Fibroblast of lung (primary cell): ENCODE measurements at regions not wholly inside any gene's neighbourhood (a gene's known extent, or its start where the extent isn't known, plus 50 kb on each side); places are given as distances from the start of the nearest gene placed in this dataset.
A peak's percentile ranks its signal among the peaks of the same experiment; 100 is the strongest.

Source experiments
- DNase-seq, 2 donors: peaks; one replicate each; pipeline versions ENCODE4 v3.0.0 to v3.0.0-alpha.2; 2010; ENCODE audit warnings: low read depth in 2 of 2
- H2AFZ ChIP-seq: 2 replicates; pipeline ENCODE4 v1.5.1; 2012; ENCODE audit warnings: low read length, control low read depth, inconsistent platforms
- H3K27ac ChIP-seq: 2 replicates; pipeline ENCODE4 v1.5.1; 2011; ENCODE audit warnings: low read length, control low read depth; ENCODE audit not compliant: insufficient read depth
- H3K27me3 ChIP-seq: 2 replicates; pipeline ENCODE4 v1.5.1; 2011; ENCODE audit warnings: mild to moderate bottlenecking, low read length; ENCODE audit not compliant: control insufficient read depth, insufficient read depth
- H3K36me3 ChIP-seq: 2 replicates; pipeline ENCODE4 v1.5.1; 2011; ENCODE audit warnings: low read length; ENCODE audit not compliant: control insufficient read depth, insufficient read depth
- H3K4me1 ChIP-seq: 2 replicates; pipeline ENCODE4 v1.5.1; 2011; ENCODE audit warnings: low read length; ENCODE audit not compliant: control insufficient read depth, insufficient read depth; ENCODE audit errors: extremely low read depth
- H3K4me2 ChIP-seq: 2 replicates; pipeline ENCODE4 v1.5.1; 2011; ENCODE audit warnings: low read length, control low read depth; ENCODE audit not compliant: insufficient read depth; ENCODE audit errors: extremely low read depth
- H3K4me3 ChIP-seq, 4 experiments: fragments of 200-600 bp in 1 of 4; sonication (generic) in 1 of 4; replicated peaks in 1 of 4; 2 replicates each; pipeline ENCODE4 v1.5.1; 2011 to 2016; ENCODE audit warnings: low read length in 4 of 4, low read depth in 3 of 4, mild to moderate bottlenecking in 3 of 4, control low read depth in 2 of 4, inconsistent platforms in 1 of 4, mixed read lengths in 1 of 4; ENCODE audit not compliant: insufficient read depth in 1 of 4; ENCODE audit errors: control extremely low read depth in 1 of 4
- H3K79me2 ChIP-seq: 2 replicates; pipeline ENCODE4 v1.5.1; 2012; ENCODE audit warnings: mild to moderate bottlenecking, low read length, inconsistent platforms; ENCODE audit not compliant: control insufficient read depth, insufficient read depth
- H3K9ac ChIP-seq: 2 replicates; pipeline ENCODE4 v1.5.1; 2011; ENCODE audit warnings: mild to moderate bottlenecking, low read length, control low read depth; ENCODE audit not compliant: insufficient read depth
- H3K9me3 ChIP-seq: 2 replicates; pipeline ENCODE4 v1.5.1; 2012; ENCODE audit warnings: low read depth, low read length; ENCODE audit not compliant: control insufficient read depth, insufficient read depth
- H4K20me1 ChIP-seq: 2 replicates; pipeline ENCODE4 v1.5.1; 2011; ENCODE audit warnings: low read length; ENCODE audit not compliant: control insufficient read depth, insufficient read depth; ENCODE audit errors: extremely low read depth
- CTCF ChIP-seq, 2 donors: IDR thresholded peaks in 1 of 2; conservative IDR thresholded peaks in 1 of 2; 1 replicate in 1 of 2; 2 replicates in 1 of 2; pipeline ENCODE4 v1.5.1; 2011 to 2012; ENCODE audit warnings: low read length in 2 of 2, control low read depth in 1 of 2, inconsistent platforms in 1 of 2, low read depth in 1 of 2, mild to moderate bottlenecking in 1 of 2
- EZH2 ChIP-seq: IDR thresholded peaks from 2 replicates; pipeline ENCODE4 v1.5.1; 2012; ENCODE audit warnings: low read length, control low read depth, mild to moderate bottlenecking; ENCODE audit errors: missing control alignments

DNA sequence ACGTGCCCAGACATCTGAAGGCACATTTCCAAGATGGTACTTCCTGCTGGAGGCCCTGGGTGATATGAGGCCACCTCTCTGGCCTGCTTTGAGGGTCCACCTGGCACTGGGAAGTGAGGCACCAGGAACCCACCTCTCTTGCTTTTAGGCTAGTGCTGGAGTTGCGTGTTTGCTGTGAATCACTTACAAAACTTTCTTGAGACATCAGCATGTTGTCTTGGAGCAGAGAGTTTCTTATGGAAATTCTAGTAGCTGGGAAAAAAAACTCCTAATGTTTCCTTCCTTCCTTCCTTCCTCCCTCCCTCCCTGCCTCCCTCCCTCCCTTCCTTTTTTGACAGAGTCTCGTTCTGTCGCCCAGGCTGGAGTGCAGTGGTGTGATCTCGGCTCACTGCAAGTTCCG is 341.3 kb downstream of the MIAT start:
- no peak for TF ChIP-seq CTCF (conservative IDR thresholded peaks at IDR 0.05 in 1 of 2, IDR thresholded peaks at IDR 0.05 in 1 of 2; ENCODE audit: low read depth in 1 of 2, low read length in 2 of 2)
- no peak for TF ChIP-seq EZH2
- H3K4me1 ChIP-seq = no peaks in the 10 kb centered on the region
- H4K20me1 ChIP-seq = no peaks in the 10 kb centered on the region
- no peak overlapping the region for H3K27ac ChIP-seq
- no peaks in the 10 kb centered on the region for H3K79me2 ChIP-seq
- no peak for DNase-seq
- H2AFZ ChIP-seq = no peak overlapping the region
- no peaks in the 10 kb centered on the region for H3K27me3 ChIP-seq
- no peak overlapping the region for H3K4me3 ChIP-seq
- no peaks in the 10 kb centered on the region for H3K9me3 ChIP-seq
- no peaks in the 10 kb centered on the region for H3K36me3 ChIP-seq
- H3K9ac ChIP-seq = no peak overlapping the region
- H3K4me2 ChIP-seq = no peak overlapping the region

DNA sequence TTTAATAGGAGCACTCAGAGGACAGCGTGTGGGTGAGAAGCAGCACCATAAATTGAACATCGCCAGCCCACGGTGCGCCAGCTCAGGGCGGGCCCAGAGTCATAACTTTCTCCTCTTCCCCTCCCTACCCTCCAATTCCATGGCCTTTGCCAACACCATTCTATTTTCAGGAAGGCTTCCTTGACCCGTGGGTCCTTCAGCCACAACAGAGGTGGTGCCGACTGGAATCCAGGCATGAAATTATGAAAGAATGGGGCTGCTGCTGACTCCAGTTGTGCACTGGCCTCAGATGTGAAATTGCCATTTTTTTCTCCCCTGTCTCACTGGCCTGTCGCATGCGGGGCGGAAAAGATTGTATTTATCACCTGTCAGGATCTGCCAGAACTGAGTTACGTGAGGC is 345.9 kb downstream of the MIAT start:
- TF ChIP-seq EZH2 (no peak), CTCF (conservative IDR thresholded peaks at IDR 0.05 in 1 of 2, IDR thresholded peaks at IDR 0.05 in 1 of 2; ENCODE audit: low read depth in 1 of 2, low read length in 2 of 2) (no peak)
- Histone ChIP-seq H4K20me1 (no peaks in the 10 kb centered on the region), H3K9ac (no peak overlapping the region), H3K27me3 (no peaks in the 10 kb centered on the region), H3K27ac (no peak overlapping the region), H2AFZ (no peak overlapping the region), H3K79me2 (no peaks in the 10 kb centered on the region), H3K4me3 (no peak overlapping the region), H3K36me3 (no peaks in the 10 kb centered on the region), H3K4me1 (no peaks in the 10 kb centered on the region), H3K4me2 (no peak overlapping the region), H3K9me3 (no peaks in the 10 kb centered on the region)
- DNase-seq = peak in 1 of 2 donors; percentile 36

GRCh38 chr22:27004434-27004833 is 347.0 kb downstream of the MIAT start:
- no peak for TF ChIP-seq CTCF (conservative IDR thresholded peaks at IDR 0.05 in 1 of 2, IDR thresholded peaks at IDR 0.05 in 1 of 2; ENCODE audit: low read depth in 1 of 2, low read length in 2 of 2)
- TF ChIP-seq EZH2 = no peak
- no peak overlapping the region for H3K27ac ChIP-seq
- no peaks in the 10 kb centered on the region for H3K4me1 ChIP-seq
- H3K36me3 ChIP-seq = no peaks in the 10 kb centered on the region
- H3K27me3 ChIP-seq = no peaks in the 10 kb centered on the region
- no peaks in the 10 kb centered on the region for H3K9me3 ChIP-seq
- DNase-seq = no peak
- no peak overlapping the region for H2AFZ ChIP-seq
- no peaks in the 10 kb centered on the region for H4K20me1 ChIP-seq
- no peak overlapping the region for H3K4me3 ChIP-seq
- H3K4me2 ChIP-seq = no peak overlapping the region
- no peak overlapping the region for H3K9ac ChIP-seq
- H3K79me2 ChIP-seq = no peaks in the 10 kb centered on the region
